Heart left ventricle (tissue), 16 donors: ENCODE measurements at regions not wholly inside any gene's neighbourhood (a gene's known extent, or its start where the extent isn't known, plus 50 kb on each side); places are given as distances from the start of the nearest gene placed in this dataset.

Source experiments
- ATAC-seq, 4 donors: fragments of 200-7000 bp; cut with Tn5 transposase; one replicate each; pipeline ENCODE4 v1.9.1; 2020 to 2022; ENCODE audit warnings: moderate library complexity in 4 of 4, mild to moderate bottlenecking in 3 of 4, moderate number of reproducible peaks in 1 of 4
- DNase-seq, 5 donors: peaks; one replicate each; pipeline ENCODE4 v3.0.0-alpha.2; 2020
- H3K27ac ChIP-seq, 12 donors: fragments of 200-600 bp; sonication (generic) in 4 of 12; one replicate each; pipeline versions ENCODE4 v1.5.0 to v1.8.0; 2016 to 2022; ENCODE audit warnings: mild to moderate bottlenecking in 2 of 12
- H3K27me3 ChIP-seq, 9 donors: fragments of 200-600 bp; sonication (generic) in 2 of 9; one replicate each; pipeline versions ENCODE4 v1.5.1 to v1.8.0; 2016 to 2022; ENCODE audit warnings: mild to moderate bottlenecking in 3 of 9
- H3K36me3 ChIP-seq, 9 donors: fragments of 200-600 bp; sonication (generic) in 2 of 9; one replicate each; pipeline versions ENCODE4 v1.5.0 to v1.8.0; 2018 to 2022; ENCODE audit warnings: mild to moderate bottlenecking in 2 of 9
- H3K4me1 ChIP-seq, 12 donors: fragments of 200-600 bp; sonication (generic) in 4 of 12; one replicate each; pipeline versions ENCODE4 v1.5.0 to v1.8.0; 2016 to 2022; ENCODE audit warnings: mild to moderate bottlenecking in 3 of 12
- H3K4me3 ChIP-seq, 12 donors: fragments of 200-600 bp; sonication (generic) in 4 of 12; one replicate each; pipeline versions ENCODE4 v1.5.0 to v1.8.0; 2017 to 2022; ENCODE audit warnings: mild to moderate bottlenecking in 9 of 12, moderate library complexity in 4 of 12
- H3K9me3 ChIP-seq, 12 donors: fragments of 200-600 bp; sonication (generic) in 4 of 12; one replicate each; pipeline versions ENCODE4 v1.5.0 to v1.8.0; 2016 to 2022; ENCODE audit warnings: mild to moderate bottlenecking in 1 of 12
- POLR2A ChIP-seq, 2 donors: fragments of 450-650 bp; IDR thresholded peaks; one replicate each; pipeline ENCODE4 v1.6.1; 2017; ENCODE audit warnings: antibody characterized with exemption in 2 of 2, mild to moderate bottlenecking in 2 of 2, moderate library complexity in 2 of 2
- WGBS, 4 donors: extraction: QIAGEN DNeasy Blood & Tissue Kit in 2 of 4; methylation state at CpG; one replicate each; pipeline versions ENCODE4 v1.1.5 to v1.1.7; 2013 to 2018; 5-methylcytosine and 5-hydroxymethylcytosine counted together
- intact Hi-C, 10 donors: fragments of 100-400 bp; cut with DNase I; formaldehyde crosslinking; loops; one replicate each; pipeline versions ENCODE4 v1.11.1 to v1.14.2; 2022
- TF ChIP-seq, protein P1 (sequence below), 12 donors: fragments of 200-600 bp; sonication (generic) in 4 of 12; IDR thresholded peaks; one replicate each; pipeline versions ENCODE4 v1.5.0 to v1.8.0; 2018 to 2022; ENCODE audit warnings: antibody characterized with exemption in 12 of 12, mild to moderate bottlenecking in 5 of 12
- donor health status: ischemic (EF 13 %, LVEDD 7.1; RV severe dilation, severe dysfunction).
- donor health status: healthy with polysubstance abuse.
- donor health status: DM: no; HTN: yes; CAD: no.
- donor health status: DM: no; HTN: no; CAD: no.
- donor health status: ischemic (EF 25% LVEDD 6.9; RV normal size, moderate dysfunction).
- donor health status: ischemic (EF 25% LVEDD 5.7; RV mildly dilated, moderate dysfunction).
- donor health status: healthy.
- donor health status: DM: yes; HTN: yes; CAD: no.
- donor health status: ischemic (EF 35%, LVEDD 5.7; RV mildly dilated, moderate dysfunction).
- donor health status: nonischemic (EF 11% LVEDD 7.7; RV severe dilation, severe dysfunction).
- donor health status: DM: yes; HTN: yes; CAD: no.
- donor health status: PGD.
- donor health status: ischemic (EF 29% LVEDD 5.4; RV normal size, mild dysfunction).
- donor health status: nonischemic (EF 23%, LVEDD 6.1; RV moderate dilation, normal function).

DNA sequence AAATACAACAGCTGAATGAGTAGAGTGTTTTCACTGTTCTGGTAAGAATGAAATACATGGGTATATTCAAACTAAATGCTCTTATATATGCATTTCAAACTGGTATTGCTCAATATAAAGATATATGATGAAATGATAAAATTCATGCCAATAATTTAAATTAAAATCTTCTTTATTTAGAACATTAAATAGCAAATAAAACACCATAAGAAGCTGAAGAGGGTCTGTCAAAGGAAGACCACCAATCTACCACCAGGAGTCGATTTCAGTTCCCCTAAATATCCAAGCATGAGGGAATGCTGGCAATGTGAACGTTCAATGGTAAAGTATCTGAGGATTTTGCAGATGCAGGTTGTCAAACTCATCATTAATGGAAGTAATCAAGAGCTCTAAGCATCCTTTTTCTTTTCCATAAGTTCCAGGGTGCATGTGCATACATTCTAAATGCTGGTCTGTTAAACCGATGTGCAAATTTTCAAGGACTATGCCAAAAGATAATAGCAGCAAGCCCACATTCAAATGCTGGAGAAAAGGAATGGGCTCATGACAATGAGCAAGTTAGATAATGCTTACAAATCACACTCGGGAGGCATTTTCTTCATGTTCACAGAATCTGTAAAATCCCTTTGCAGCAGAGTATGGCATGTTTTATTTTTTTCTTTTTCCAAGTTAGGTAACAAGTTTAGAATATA lies 118.8 kb upstream of the MTAP start:
- WGBS, 4 donors: 70 to 76% (median 74%) methylated on average over 4 of the region's 4 CpGs
- DNase-seq (no peak), ATAC-seq (no peak)
- TF ChIP-seq POLR2A (IDR thresholded peaks at IDR 0.05): no peak
- TF ChIP-seq, protein P1, sequence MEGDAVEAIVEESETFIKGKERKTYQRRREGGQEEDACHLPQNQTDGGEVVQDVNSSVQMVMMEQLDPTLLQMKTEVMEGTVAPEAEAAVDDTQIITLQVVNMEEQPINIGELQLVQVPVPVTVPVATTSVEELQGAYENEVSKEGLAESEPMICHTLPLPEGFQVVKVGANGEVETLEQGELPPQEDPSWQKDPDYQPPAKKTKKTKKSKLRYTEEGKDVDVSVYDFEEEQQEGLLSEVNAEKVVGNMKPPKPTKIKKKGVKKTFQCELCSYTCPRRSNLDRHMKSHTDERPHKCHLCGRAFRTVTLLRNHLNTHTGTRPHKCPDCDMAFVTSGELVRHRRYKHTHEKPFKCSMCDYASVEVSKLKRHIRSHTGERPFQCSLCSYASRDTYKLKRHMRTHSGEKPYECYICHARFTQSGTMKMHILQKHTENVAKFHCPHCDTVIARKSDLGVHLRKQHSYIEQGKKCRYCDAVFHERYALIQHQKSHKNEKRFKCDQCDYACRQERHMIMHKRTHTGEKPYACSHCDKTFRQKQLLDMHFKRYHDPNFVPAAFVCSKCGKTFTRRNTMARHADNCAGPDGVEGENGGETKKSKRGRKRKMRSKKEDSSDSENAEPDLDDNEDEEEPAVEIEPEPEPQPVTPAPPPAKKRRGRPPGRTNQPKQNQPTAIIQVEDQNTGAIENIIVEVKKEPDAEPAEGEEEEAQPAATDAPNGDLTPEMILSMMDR (IDR thresholded peaks at IDR 0.05): no peak
- peaks cover 0 to 4% (median 0%) of the 10 kb centered on the region in 9 donors for H3K27me3 ChIP-seq
- intact Hi-C loops: no loop called here
- no peaks in the 10 kb centered on the region for H3K36me3 ChIP-seq
- no peak overlapping the region for H3K4me3 ChIP-seq
- no peaks in the 10 kb centered on the region for H3K4me1 ChIP-seq
- H3K9me3 ChIP-seq: no peaks in the 10 kb centered on the region
- no peak overlapping the region for H3K27ac ChIP-seq

DNA sequence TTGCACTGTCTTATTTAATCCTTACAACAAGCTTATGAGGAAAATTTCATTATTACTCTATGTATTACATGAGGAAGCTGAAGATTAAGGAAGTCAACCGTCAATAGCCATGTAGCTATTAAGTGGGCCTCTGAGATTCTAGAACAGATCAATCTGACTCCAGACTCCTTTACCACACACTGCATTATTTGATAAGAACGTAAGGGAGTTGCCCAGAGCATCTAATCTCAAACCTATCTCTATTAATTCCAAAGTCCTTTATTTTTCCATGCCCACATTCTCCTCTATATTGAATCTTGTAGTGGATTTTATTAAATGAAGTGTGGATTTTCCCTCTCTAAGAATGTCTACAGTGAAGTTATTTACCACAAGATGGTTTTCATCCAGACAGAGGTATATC lies 118.2 kb upstream of the MTAP start:
- Histone ChIP-seq H3K27ac (no peak overlapping the region), H3K9me3 (no peaks in the 10 kb centered on the region), H3K4me3 (no peak overlapping the region), H3K27me3 (peaks cover 0 to 4% (median 0%) of the 10 kb centered on the region in 9 donors), H3K4me1 (no peaks in the 10 kb centered on the region), H3K36me3 (no peaks in the 10 kb centered on the region)
- WGBS, 4 donors: 54 to 61% (median 58%) methylated on average over 2 of the region's 2 CpGs
- TF ChIP-seq, protein P1 (IDR thresholded peaks at IDR 0.05): no peak
- TF ChIP-seq POLR2A (IDR thresholded peaks at IDR 0.05): no peak
- DNase-seq (no peak), ATAC-seq (no peak)
- intact Hi-C loops: no loop called here

DNA sequence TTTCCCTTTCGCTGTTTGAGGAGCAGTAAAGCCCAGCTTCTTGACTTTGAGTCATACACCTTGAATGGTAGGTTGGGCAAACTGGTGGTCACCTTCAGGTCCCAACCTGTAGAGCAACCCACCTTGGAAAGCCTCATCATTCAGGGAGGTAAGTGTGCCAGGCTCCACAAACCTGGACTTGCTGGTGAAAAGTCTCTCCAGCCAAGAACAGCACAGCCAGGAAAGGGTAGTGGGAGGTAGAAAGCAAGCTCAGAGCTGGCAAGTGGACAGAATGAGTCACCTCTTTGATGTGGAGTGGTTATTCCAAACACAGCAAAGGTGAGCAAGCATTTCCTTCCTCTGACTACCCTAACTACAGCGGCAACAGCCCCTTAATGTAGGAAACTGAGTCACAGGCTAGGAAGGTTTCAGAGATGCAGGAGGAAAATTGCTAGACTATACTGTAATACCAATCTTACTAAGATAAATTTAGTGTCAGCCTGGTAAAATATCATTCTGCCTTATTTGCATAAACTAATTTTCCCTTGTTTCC lies 117.5 kb upstream of the MTAP start:
- WGBS, 4 donors: 48 to 68% (median 61%) methylated on average over 2 of the region's 2 CpGs
- no peaks in the 10 kb centered on the region for H3K36me3 ChIP-seq
- no peak overlapping the region for H3K4me3 ChIP-seq
- no peak overlapping the region for H3K27ac ChIP-seq
- no peaks in the 10 kb centered on the region for H3K9me3 ChIP-seq
- intact Hi-C loops: no loop called here
- ATAC-seq: no peak
- H3K4me1 ChIP-seq: no peaks in the 10 kb centered on the region
- no peaks in the 10 kb centered on the region for H3K27me3 ChIP-seq
- no peak for DNase-seq
- TF ChIP-seq, protein P1 (IDR thresholded peaks at IDR 0.05): no peak
- TF ChIP-seq POLR2A (IDR thresholded peaks at IDR 0.05): no peak

DNA sequence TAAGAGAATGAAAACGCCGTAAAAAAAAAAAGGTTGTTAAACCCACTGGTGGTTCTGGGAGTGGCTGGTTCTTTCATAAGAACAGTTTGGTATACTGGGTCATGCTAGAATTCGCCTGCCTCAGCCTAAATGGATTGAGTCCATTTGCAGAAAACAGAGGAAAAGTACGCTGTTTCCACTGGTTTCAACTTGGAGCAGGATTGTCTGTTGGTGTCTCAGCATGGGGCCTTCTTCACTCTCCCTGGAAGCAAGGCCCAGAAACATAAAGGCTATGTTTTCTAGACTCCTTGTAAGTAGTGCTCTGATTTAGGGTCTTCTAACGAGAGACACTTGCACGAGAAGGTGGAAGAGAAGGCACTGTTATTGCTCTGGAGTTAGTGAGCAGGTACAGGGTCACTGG lies 116.9 kb upstream of the MTAP start:
- H3K4me3 ChIP-seq: no peak overlapping the region
- intact Hi-C loops: no loop called here
- H3K4me1 ChIP-seq: no peaks in the 10 kb centered on the region
- no peaks in the 10 kb centered on the region for H3K27me3 ChIP-seq
- H3K36me3 ChIP-seq: no peaks in the 10 kb centered on the region
- H3K9me3 ChIP-seq: no peaks in the 10 kb centered on the region
- 73 to 80% (median 79%) methylated on average over 6 of the region's 6 CpGs for WGBS, 4 donors
- TF ChIP-seq, protein P1 (IDR thresholded peaks at IDR 0.05): no peak
- no peak for TF ChIP-seq POLR2A (IDR thresholded peaks at IDR 0.05)
- DNase-seq (no peak), ATAC-seq (no peak)
- H3K27ac ChIP-seq: no peak overlapping the region
